Uterus (tissue), 3 donors: ENCODE measurements at regions not wholly inside any gene's neighbourhood (a gene's known extent, or its start where the extent isn't known, plus 50 kb on each side); places are given as distances from the start of the nearest gene placed in this dataset.

ENCODE experiments used
- DNase-seq, 2 donors: peaks; one replicate each; pipeline ENCODE4 v3.0.0-alpha.2; 2019 to 2020
- H3K27ac ChIP-seq, 2 donors: fragments of 200-600 bp; sonication (generic); 1 replicate in 1 of 2; 2 replicates in 1 of 2; pipeline ENCODE4 v1.5.1; 2016 to 2018
- H3K27me3 ChIP-seq, 2 donors: fragments of 200-600 bp; sonication (generic); one replicate each; pipeline ENCODE4 v1.5.1; 2018 to 2019; ENCODE audit warnings: control low read depth in 1 of 2
- H3K36me3 ChIP-seq, 2 donors: fragments of 200-600 bp; sonication (generic); one replicate each; pipeline ENCODE4 v1.5.1; 2019; ENCODE audit warnings: control low read depth in 1 of 2
- H3K4me1 ChIP-seq, 2 donors: fragments of 200-600 bp; sonication (generic); one replicate each; pipeline ENCODE4 v1.5.1; 2018 to 2019; ENCODE audit warnings: control low read depth in 1 of 2
- H3K4me3 ChIP-seq, 2 donors: fragments of 200-600 bp; sonication (generic); 1 replicate in 1 of 2; 2 replicates in 1 of 2; pipeline ENCODE4 v1.5.1; 2018 to 2019; ENCODE audit warnings: mild to moderate bottlenecking in 1 of 2
- H3K9me3 ChIP-seq, 2 donors: fragments of 200-600 bp; sonication (generic); one replicate each; pipeline ENCODE4 v1.5.1; 2019; ENCODE audit warnings: control low read depth in 1 of 2
- CTCF ChIP-seq, 4 experiments: fragments of 200-600 bp in 2 of 4; fragments of 450-650 bp in 2 of 4; sonication (generic) in 2 of 4; IDR thresholded peaks; one replicate each; pipeline ENCODE4 v1.5.1; 2016 to 2019; ENCODE audit warnings: antibody characterized with exemption in 4 of 4, mild to moderate bottlenecking in 2 of 4, moderate library complexity in 1 of 4
- POLR2A ChIP-seq, 2 donors: fragments of 450-650 bp; IDR thresholded peaks; one replicate each; pipeline ENCODE4 v1.6.1; 2016; ENCODE audit warnings: antibody characterized with exemption in 2 of 2, mild to moderate bottlenecking in 1 of 2, moderate library complexity in 1 of 2
- intact Hi-C: fragments of 100-400 bp; cut with DNase I; formaldehyde crosslinking; loops from one replicate; pipeline ENCODE4 v1.15.1; 2023; ENCODE audit warnings: low total_unique reads
- donor health status: DM: yes; HTN: yes; CAD: no.

- no peak for DNase-seq
- Histone ChIP-seq H3K27ac (no peak overlapping the region), H3K36me3 (no peaks in the 10 kb centered on the region), H3K9me3 (no peaks in the 10 kb centered on the region), H3K4me1 (no peaks in the 10 kb centered on the region), H3K27me3 (no peaks in the 10 kb centered on the region), H3K4me3 (no peak overlapping the region)
- intact Hi-C loops, result no loop called here
- TF ChIP-seq POLR2A (IDR thresholded peaks at IDR 0.05) (no peak), CTCF (IDR thresholded peaks at IDR 0.05) (no peak)
Observed at GRCh38 chr6:91149956-91150705, 563.3 kb upstream of the MAP3K7 start.

- Histone ChIP-seq H3K36me3 (no peaks in the 10 kb centered on the region), H3K9me3 (no peaks in the 10 kb centered on the region), H3K4me3 (no peak overlapping the region), H3K4me1 (no peaks in the 10 kb centered on the region), H3K27me3 (no peaks in the 10 kb centered on the region), H3K27ac (no peak overlapping the region)
- intact Hi-C loops, result no loop called here
- TF ChIP-seq POLR2A (IDR thresholded peaks at IDR 0.05) (no peak), CTCF (IDR thresholded peaks at IDR 0.05) (no peak)
- no peak for DNase-seq
Observed at GRCh38 chr6:91149246-91149955, 562.5 kb upstream of the MAP3K7 start.

- Histone ChIP-seq H3K36me3 (no peaks in the 10 kb centered on the region), H3K4me1 (no peaks in the 10 kb centered on the region), H3K4me3 (no peak overlapping the region), H3K27ac (no peak overlapping the region), H3K27me3 (no peaks in the 10 kb centered on the region), H3K9me3 (no peaks in the 10 kb centered on the region)
- no peak for DNase-seq
- TF ChIP-seq POLR2A (IDR thresholded peaks at IDR 0.05) (no peak), CTCF (IDR thresholded peaks at IDR 0.05) (no peak)
- intact Hi-C loops, result no loop called here
Observed at GRCh38 chr6:91144126-91144525, 557.3 kb upstream of the MAP3K7 start.

GRCh38 chr6:91142154-91142553 is 555.3 kb upstream of the MAP3K7 start:
- TF ChIP-seq POLR2A (IDR thresholded peaks at IDR 0.05) (no peak), CTCF (IDR thresholded peaks at IDR 0.05) (no peak)

GRCh38 chr6:91141346-91141745 is 554.5 kb upstream of the MAP3K7 start:
- intact Hi-C loops, result no loop called here
- H3K36me3 ChIP-seq, result no peaks in the 10 kb centered on the region
- no peak for DNase-seq
- H3K27me3 ChIP-seq, result no peaks in the 10 kb centered on the region
- no peaks in the 10 kb centered on the region for H3K4me1 ChIP-seq
- TF ChIP-seq CTCF (IDR thresholded peaks at IDR 0.05), result no peak
- no peak for TF ChIP-seq POLR2A (IDR thresholded peaks at IDR 0.05)
- H3K27ac ChIP-seq, result no peak overlapping the region
- H3K9me3 ChIP-seq, result no peaks in the 10 kb centered on the region
- no peak overlapping the region for H3K4me3 ChIP-seq

More at GRCh38 chr6:91142154-91142553, 555.3 kb upstream of the MAP3K7 start:
- no peak overlapping the region for H3K4me3 ChIP-seq
- no peak for DNase-seq
- H3K27me3 ChIP-seq, result no peaks in the 10 kb centered on the region
- H3K36me3 ChIP-seq, result no peaks in the 10 kb centered on the region
- intact Hi-C loops, result no loop called here
- H3K27ac ChIP-seq, result no peak overlapping the region
- H3K4me1 ChIP-seq, result no peaks in the 10 kb centered on the region
- no peaks in the 10 kb centered on the region for H3K9me3 ChIP-seq
